Stimulated activated naive CD4-positive, alpha-beta T cell treated with Interleukin-2 at 50 U/mL for 16 hours (primary cell): ENCODE measurements at regions not wholly inside any gene's neighbourhood (a gene's known extent, or its start where the extent isn't known, plus 50 kb on each side); places are given as distances from the start of the nearest gene placed in this dataset.

Experiments used
- DNase-seq: peaks from one replicate; lab custom pipeline; 2025; lab: John Stamatoyannopoulos, UW

DNA sequence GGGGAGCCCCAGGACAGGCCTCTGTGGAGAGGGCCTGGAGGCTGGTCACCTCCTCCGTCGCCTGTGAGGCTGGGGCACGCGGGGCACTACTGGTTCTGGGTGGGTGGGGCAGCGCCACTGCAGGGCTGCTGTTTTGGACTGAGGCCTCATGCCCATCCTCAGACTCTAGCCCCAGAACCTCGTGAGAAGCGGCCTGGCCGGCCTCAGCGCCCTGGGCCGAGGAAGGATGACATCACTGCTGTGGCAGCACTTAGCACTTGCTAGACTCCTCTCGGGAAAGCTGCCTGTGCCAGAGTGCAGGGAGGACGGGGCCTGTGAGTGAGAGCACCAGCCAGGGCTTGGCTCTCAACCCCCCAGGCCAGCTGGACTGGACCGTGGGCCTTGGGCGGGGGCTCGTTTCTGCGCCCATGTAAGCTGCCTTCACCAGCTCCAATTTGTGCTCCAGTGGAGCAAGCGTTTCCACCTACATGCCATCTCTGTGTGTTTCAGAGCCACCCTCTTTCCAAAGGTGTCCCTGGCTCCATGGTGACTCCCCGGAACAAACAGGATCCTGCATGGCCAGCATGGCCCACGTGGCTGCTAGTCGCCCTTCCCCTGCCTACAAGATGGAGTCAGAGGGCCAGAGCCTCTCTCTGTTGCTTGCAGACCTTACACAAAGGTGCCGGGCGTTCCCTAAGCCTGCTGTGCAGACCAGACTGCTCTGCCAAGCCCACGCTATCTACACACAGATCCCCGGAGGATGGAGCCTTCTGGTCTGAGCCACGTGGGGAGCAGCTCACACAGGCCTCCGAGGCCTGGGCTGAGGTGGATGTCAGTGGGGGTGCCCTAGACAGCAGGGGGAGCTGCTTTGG is 102.9 kb downstream of the CTTN start:
- DNase-seq: no peak

DNA sequence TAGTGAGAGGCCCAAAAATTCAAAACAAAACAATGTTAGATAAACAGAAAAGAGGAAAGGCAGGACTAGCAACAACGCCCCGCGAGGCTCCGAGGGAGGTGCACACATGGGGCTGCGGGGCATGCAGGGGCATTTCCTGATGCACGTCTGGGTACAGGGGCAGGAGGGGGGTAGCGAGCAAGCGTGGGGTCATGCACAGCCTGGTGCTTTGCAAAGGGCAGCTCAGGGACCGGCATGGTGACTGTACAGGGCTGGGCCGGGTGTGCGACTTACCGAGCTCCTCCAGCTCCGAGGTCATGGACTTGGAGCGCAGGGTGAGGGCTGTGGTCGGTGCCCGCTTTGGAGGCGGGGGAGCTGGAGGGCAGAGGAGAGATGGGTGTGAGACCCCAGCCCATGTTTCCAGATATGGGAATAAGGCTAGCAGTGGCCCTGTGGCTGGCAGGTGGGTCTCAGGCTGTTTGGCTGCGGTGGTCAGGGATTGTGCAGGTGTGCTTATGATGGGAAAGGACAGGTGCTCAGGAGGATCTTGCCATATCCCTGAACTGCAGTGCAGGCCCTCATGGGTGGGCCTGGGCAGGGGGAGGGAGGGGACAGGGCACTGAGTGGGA is 103.7 kb downstream of the CTTN start:
- DNase-seq: no peak

GRCh38 chr11:70502677-70503467 is 104.5 kb downstream of the CTTN start:
- DNase-seq: no peak

- DNase-seq: no peak
These were observed 105.3 kb downstream of the CTTN start for GRCh38 chr11:70503468-70504221.

GRCh38 chr11:70504246-70505020 is 106.1 kb downstream of the CTTN start:
- DNase-seq: no peak

DNA sequence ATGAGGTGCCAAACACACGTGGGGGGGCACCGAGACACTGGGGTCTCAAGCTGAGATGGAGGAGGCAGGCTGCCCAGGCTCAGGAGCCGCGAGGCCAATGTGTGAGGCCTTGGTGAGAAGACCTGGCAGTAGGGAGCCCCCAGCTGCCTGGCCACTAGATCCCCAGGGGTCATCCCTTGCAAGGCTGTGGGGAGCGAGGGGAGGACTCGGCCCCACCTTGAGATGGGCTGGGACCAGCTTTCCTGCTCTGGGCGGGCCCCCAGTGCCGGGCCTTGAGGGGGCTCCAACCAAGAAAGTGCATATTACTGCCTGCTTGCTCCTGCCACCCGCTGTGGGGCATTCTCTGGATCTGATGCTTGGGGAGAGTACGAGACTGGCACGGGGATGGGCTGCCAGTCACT is 107.0 kb downstream of the CTTN start:
- no peak for DNase-seq

GRCh38 chr11:70505761-70506657 is 107.7 kb downstream of the CTTN start:
- DNase-seq: no peak

DNA sequence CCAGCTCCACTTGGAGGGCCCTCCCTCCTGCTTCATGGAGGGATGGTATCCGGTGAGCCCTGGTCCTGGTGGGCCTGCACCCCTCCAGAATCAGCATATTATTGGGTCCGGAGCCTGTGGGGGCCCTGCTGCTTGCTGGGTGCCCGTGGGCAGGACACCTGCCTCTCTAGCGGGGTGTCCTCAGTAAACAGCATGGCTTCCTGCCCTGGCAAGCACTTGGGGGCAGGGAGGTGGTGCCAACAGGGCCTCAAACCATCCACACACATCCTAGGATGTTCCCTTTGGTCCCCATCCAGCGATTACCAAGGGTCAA is 108.3 kb downstream of the CTTN start:
- DNase-seq: no peak

- DNase-seq: no peak
These were observed 108.7 kb downstream of the CTTN start for GRCh38 chr11:70506986-70507385.

DNA sequence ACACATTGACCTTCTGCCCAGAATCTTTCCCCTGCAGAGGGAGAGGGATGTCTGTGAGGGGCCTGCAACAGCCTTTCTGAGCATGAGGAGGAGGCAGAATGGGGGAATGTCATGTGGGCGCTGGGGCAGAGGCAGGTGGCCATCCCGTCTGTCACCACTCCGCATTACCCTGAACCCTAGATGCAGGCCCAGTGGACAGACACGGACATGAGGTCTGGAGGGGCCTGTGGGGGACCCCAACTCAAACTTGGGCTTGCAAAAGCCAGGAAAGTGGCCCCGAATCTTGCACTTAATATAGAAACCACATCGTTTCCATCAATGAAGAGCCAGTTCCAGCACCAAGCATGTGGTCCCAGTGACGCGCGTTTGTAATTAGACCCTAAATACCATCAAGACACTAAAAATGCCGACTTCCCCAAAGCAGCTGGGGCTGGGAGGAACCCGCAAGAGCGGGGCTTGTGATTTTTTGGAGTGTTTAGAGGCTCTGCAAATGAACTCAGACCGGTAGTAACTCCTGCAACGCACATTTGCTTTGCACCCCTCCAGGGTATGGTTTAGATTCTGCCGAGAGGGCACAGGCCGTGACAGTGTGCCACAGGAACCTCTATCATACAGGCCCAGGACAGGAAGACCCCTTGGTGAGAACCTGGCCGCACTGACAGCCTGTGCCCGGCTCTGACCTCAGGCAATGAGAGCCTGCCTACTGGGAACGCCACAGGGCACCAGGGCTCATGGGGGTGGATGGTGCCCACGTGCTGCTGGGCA is 109.3 kb downstream of the CTTN start:
- DNase-seq: no peak

GRCh38 chr11:70508231-70508480 is 109.8 kb downstream of the CTTN start:
- DNase-seq: no peak

DNA sequence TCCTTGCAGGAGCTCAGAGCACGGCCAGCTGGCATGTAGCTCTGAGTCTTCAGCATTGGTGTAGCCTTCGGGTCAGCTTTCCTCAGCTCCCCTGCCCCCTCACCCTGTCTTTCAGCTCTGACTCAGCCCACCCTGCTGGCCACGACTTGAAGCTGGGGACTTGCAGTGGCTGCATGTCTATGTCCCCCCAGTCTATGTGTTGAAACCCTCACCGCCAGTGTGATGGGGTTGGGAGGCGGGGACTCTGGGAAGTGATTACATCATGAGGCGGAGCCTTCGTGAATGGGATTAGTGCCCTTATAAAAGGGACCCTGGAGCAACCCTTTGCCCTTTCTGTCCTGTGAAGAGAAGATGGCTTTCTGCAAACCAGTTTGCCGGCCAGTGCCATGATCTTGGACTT is 111.1 kb downstream of the CTTN start:
- DNase-seq: no peak

DNA sequence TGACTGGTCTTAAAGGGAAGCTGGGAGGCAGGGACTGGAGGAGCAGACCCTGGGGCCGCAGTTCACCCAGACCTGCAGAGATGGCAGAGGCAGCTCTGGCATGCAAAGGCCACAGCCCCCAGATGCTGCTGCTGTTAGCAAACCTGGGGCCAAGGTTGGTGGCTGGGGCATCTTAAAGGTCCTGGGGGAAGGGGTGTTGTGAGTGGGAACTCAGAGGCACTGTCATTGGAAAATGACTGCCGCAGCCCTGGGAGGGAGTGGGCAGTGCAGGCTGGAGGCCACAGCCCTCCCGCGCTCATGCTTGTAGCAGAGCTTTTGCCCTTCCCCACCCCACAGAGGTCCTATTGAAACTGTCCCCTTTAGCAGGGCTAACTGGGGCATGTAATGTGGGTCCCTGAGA is 111.8 kb downstream of the CTTN start:
- DNase-seq: no peak

DNA sequence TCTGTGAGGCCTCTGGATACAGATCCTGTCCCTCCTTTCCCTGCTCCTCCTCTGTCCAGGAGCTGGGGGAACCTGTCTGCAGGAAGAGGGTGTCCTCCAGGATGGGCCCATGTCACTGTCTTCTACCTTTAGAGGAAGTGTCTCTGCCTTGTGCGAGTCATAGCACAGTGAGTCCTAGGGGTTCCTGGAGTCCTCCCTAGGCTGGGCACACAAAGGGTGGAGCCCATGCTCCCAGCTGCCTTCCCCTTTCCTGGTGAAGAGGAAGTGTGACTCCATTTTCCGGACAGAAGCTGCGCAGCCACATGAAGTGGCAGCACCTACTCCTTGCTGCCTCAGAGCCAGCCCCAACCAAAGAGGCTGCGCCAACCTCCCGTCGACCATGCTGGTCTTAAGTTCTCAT is 112.2 kb downstream of the CTTN start:
- DNase-seq: no peak

- DNase-seq: no peak
These were observed 113.0 kb downstream of the CTTN start for GRCh38 chr11:70511345-70511744.

DNA sequence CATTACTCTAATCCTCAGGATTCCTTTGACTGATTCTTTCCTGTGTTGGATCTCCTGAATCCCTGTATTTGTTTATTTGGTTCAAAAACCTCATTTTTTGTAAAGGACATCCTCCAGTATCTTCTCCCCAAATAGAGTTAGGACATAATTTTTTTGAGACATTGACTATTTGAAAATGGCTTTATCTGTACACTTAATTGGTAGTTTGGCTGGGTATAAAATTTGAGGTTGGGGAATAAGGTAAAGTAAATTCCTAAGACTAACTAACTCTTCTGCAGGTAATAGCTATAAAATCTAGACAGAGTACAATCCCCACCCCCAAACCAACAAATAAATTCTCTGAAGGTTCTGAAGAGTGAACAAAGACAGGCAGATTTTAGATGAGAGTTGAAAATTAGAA is 114.4 kb downstream of the CTTN start:
- no peak for DNase-seq

DNA sequence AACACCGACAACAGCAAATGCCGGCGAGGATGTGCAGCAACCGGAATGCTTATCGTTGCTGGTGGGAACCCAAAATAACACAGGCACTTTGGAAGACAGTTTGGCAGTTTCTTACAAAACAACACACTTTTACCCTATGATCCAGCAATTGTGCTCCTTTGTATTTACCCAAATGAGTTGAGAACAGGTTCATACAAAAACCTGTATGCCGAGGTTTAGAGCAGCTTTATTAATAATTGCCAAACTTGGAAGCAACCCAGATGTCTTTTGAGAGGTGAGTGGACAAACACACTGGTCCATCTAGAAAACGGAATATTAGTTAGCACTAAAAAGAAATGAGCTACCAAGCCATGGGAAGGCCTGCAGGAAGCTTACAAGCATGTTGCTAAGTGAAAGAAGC is 118.9 kb downstream of the CTTN start:
- DNase-seq: no peak

DNA sequence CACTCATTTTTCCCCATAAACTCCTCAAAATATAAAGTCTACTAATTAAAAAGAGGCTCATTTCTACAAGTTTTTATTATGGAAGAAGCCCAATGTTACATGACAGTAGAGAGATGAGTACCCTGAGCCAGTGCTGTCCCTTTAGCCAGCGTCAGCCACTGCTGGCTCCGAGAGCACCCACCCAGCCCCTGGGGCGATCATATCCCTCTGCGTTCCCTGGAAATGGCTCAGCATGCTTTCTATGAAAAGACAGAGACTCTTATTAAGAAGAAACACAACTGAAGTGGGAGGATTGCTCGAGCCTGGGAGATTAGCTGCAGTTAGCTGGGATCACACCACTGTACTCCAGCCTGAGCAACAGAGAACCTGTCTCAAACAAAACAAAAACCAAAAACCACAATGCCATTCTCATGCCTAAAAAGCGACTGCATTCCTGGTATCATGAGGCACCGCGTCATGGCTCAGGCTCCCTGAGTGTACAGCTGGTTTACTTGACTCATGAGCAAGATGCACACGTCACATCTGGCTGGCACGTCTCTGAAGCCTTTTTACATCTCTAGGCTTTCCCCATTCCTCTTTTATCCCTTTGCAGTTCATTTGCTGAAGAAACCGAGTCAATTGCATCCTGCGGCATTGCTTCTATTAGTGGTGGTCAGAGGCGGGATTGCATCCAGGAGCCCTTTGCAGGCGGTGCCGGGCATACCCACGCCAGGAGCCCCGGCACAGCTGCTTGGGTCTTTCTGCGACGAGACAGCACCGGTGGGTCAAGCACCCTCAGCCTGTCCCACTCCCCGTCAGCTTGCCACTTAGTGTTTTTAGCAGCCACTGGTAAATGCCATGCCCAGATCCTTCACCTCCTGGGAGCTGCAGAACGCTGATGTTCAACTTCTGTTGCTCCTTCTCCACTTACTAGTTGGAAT is 119.9 kb downstream of the CTTN start:
- DNase-seq: no peak

DNA sequence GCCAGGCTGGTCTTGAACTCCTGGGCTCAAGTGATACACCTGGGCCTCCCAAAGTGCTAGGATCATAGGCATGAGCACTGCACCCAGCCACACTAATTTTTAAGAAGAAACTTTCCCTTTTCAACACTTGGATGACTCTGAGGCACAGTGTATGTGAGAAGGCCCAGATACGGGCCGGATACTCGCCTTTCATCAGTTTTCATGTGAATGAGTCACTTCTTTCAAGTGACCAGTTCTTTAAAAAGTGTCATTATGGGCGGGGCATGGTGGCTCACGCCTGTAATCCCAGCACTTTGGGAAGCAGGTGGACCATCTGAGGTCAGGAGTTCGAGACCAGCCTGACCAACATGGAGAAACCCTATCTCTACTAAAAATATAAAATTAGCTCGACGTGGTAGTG is 120.8 kb downstream of the CTTN start:
- no peak for DNase-seq
